ENCODE measurements at regions not wholly inside any gene's neighbourhood (a gene's known extent, or its start where the extent isn't known, plus 50 kb on each side); places are given as distances from the start of the nearest gene placed in this dataset.

- Histone ChIP-seq H3K4me3 (ENCODE audit: insufficient read depth, low read depth, low read length) (no peak overlapping the region), H3K9me3 (ENCODE audit: insufficient read depth, low read depth, low read length) (no peaks in the 10 kb centered on the region), H3K4me1 (ENCODE audit: insufficient read depth, low read length) (no peaks in the 10 kb centered on the region), H4K20me1 (ENCODE audit: insufficient read depth, low read length) (no peaks in the 10 kb centered on the region), H2AFZ (ENCODE audit: low read depth, low read length) (no peak overlapping the region), H3K4me2 (ENCODE audit: low read length) (no peak overlapping the region), H3K79me2 (ENCODE audit: insufficient read depth, low read length) (no peaks in the 10 kb centered on the region), H3K36me3 (ENCODE audit: insufficient read depth, low read length) (no peaks in the 10 kb centered on the region), H3K27ac (ENCODE audit: low read depth, low read length) (no peak overlapping the region), H3K9ac (ENCODE audit: low read length) (no peak overlapping the region), H3K27me3 (ENCODE audit: insufficient read depth, low read length) (no peaks in the 10 kb centered on the region)
- H3K4me1 Mint-ChIP-seq (ENCODE audit: low read depth, unreplicated experiment): peaks cover 4% of the 10 kb centered on the region
- H3K4me3 Mint-ChIP-seq (ENCODE audit: unreplicated experiment): no peak overlapping the region
- FAIRE-seq: no peak
- H3K27me3 Mint-ChIP-seq (ENCODE audit: low read depth, unreplicated experiment): no peaks in the 10 kb centered on the region
- peaks cover 15% of the 10 kb centered on the region for H3K9me3 Mint-ChIP-seq (ENCODE audit: unreplicated experiment)
- no peak for TF ChIP-seq EZH2 (IDR thresholded peaks at IDR 0.05; ENCODE audit: insufficient read depth, low read length)
- TF ChIP-seq, protein P1, sequence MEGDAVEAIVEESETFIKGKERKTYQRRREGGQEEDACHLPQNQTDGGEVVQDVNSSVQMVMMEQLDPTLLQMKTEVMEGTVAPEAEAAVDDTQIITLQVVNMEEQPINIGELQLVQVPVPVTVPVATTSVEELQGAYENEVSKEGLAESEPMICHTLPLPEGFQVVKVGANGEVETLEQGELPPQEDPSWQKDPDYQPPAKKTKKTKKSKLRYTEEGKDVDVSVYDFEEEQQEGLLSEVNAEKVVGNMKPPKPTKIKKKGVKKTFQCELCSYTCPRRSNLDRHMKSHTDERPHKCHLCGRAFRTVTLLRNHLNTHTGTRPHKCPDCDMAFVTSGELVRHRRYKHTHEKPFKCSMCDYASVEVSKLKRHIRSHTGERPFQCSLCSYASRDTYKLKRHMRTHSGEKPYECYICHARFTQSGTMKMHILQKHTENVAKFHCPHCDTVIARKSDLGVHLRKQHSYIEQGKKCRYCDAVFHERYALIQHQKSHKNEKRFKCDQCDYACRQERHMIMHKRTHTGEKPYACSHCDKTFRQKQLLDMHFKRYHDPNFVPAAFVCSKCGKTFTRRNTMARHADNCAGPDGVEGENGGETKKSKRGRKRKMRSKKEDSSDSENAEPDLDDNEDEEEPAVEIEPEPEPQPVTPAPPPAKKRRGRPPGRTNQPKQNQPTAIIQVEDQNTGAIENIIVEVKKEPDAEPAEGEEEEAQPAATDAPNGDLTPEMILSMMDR (IDR thresholded peaks at IDR 0.05; ENCODE audit: insufficient read depth, low read depth, low read length): no peak
- peaks cover 4% of the 10 kb centered on the region for H3K36me3 Mint-ChIP-seq (ENCODE audit: low read depth, unreplicated experiment)
- no peak overlapping the region for H3K27ac Mint-ChIP-seq (ENCODE audit: unreplicated experiment)
- no peak for DNase-seq (ENCODE audit: low read depth)
Observed at GRCh38 chr5:106658150-106658549, 1012.6 kb downstream of the EFNA5 start.

DNA sequence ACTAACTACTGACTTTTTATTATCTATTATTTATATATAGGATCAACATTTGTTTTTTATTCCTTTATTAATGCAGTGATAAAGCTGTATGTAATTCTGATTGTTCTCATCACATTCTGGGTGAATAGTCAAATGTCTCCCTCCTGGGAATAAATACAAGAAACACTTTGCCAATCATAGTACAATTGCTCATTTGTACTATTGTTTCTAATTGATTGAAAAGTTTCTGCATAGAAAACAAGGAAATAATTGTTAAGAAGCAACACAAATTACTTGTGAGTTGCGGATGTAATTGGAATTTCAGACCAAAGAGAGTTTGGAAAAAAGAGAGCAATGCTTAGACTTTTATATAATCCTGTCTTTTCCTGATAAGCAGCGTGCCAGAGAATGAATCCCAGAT, 1013.9 kb downstream of the EFNA5 start:
- no peak overlapping the region for H3K9ac ChIP-seq (ENCODE audit: low read length)
- peaks cover 8% of the 10 kb centered on the region for H3K36me3 Mint-ChIP-seq (ENCODE audit: low read depth, unreplicated experiment)
- peaks cover 22% of the 10 kb centered on the region for H3K9me3 Mint-ChIP-seq (ENCODE audit: unreplicated experiment)
- no peaks in the 10 kb centered on the region for H3K27me3 ChIP-seq (ENCODE audit: insufficient read depth, low read length)
- H3K79me2 ChIP-seq (ENCODE audit: insufficient read depth, low read length): no peaks in the 10 kb centered on the region
- no peak overlapping the region for H3K27ac Mint-ChIP-seq (ENCODE audit: unreplicated experiment)
- H3K4me1 ChIP-seq (ENCODE audit: insufficient read depth, low read length): no peaks in the 10 kb centered on the region
- no peaks in the 10 kb centered on the region for H4K20me1 ChIP-seq (ENCODE audit: insufficient read depth, low read length)
- H3K36me3 ChIP-seq (ENCODE audit: insufficient read depth, low read length): no peaks in the 10 kb centered on the region
- no peak overlapping the region for H3K27ac ChIP-seq (ENCODE audit: low read depth, low read length)
- H3K4me3 Mint-ChIP-seq (ENCODE audit: unreplicated experiment): no peak overlapping the region
- FAIRE-seq: no peak
- peaks cover 4% of the 10 kb centered on the region for H3K4me1 Mint-ChIP-seq (ENCODE audit: low read depth, unreplicated experiment)
- no peaks in the 10 kb centered on the region for H3K27me3 Mint-ChIP-seq (ENCODE audit: low read depth, unreplicated experiment)
- no peak overlapping the region for H3K4me2 ChIP-seq (ENCODE audit: low read length)
- TF ChIP-seq, protein P1 (IDR thresholded peaks at IDR 0.05; ENCODE audit: insufficient read depth, low read depth, low read length): no peak
- TF ChIP-seq EZH2 (IDR thresholded peaks at IDR 0.05; ENCODE audit: insufficient read depth, low read length): no peak
- H2AFZ ChIP-seq (ENCODE audit: low read depth, low read length): no peak overlapping the region
- DNase-seq (ENCODE audit: low read depth): no peak
- H3K9me3 ChIP-seq (ENCODE audit: insufficient read depth, low read depth, low read length): no peaks in the 10 kb centered on the region
- H3K4me3 ChIP-seq (ENCODE audit: insufficient read depth, low read depth, low read length): no peak overlapping the region

DNA sequence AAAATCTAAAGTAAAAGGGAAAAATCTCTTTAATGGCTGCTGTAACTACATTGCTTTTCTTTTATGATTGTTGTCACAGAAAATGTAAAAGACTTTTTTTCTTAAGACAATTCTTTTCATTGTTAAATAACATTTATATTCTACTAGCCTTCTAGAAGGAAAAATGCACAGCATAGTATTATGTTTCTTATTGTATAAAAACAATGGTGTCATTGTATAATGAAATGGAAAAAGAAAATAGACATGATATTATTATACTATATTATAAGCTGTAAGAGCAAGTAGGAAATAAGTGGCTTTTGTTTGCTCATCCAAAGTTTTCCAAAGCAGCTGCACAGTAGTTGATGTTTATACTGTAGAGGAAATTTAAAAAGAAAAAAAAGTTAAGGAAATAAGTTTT, 1021.7 kb downstream of the EFNA5 start:
- Histone ChIP-seq H3K79me2 (ENCODE audit: insufficient read depth, low read length) (no peaks in the 10 kb centered on the region), H3K27ac (ENCODE audit: low read depth, low read length) (no peak overlapping the region), H3K36me3 (ENCODE audit: insufficient read depth, low read length) (no peaks in the 10 kb centered on the region), H2AFZ (ENCODE audit: low read depth, low read length) (no peak overlapping the region), H4K20me1 (ENCODE audit: insufficient read depth, low read length) (no peaks in the 10 kb centered on the region), H3K27me3 (ENCODE audit: insufficient read depth, low read length) (no peaks in the 10 kb centered on the region), H3K4me1 (ENCODE audit: insufficient read depth, low read length) (no peaks in the 10 kb centered on the region), H3K9me3 (ENCODE audit: insufficient read depth, low read depth, low read length) (no peaks in the 10 kb centered on the region), H3K9ac (ENCODE audit: low read length) (no peak overlapping the region), H3K4me2 (ENCODE audit: low read length) (no peak overlapping the region), H3K4me3 (ENCODE audit: insufficient read depth, low read depth, low read length) (no peak overlapping the region)
- no peak for TF ChIP-seq EZH2 (IDR thresholded peaks at IDR 0.05; ENCODE audit: insufficient read depth, low read length)
- TF ChIP-seq, protein P1 (IDR thresholded peaks at IDR 0.05; ENCODE audit: insufficient read depth, low read depth, low read length): no peak
- Mint-ChIP-seq H3K4me3 (ENCODE audit: unreplicated experiment) (no peak overlapping the region), H3K27ac (ENCODE audit: unreplicated experiment) (no peak overlapping the region), H3K27me3 (ENCODE audit: low read depth, unreplicated experiment) (no peaks in the 10 kb centered on the region), H3K36me3 (ENCODE audit: low read depth, unreplicated experiment) (peaks cover 5% of the 10 kb centered on the region), H3K9me3 (ENCODE audit: unreplicated experiment) (peaks cover 12% of the 10 kb centered on the region), H3K4me1 (ENCODE audit: low read depth, unreplicated experiment) (peaks cover 2% of the 10 kb centered on the region)
- DNase-seq (ENCODE audit: low read depth): no peak
- FAIRE-seq: no peak

Measured in astrocyte (in vitro differentiated cells and primary cell).